ENCODE measurements at regions not wholly inside any gene's neighbourhood (a gene's known extent, or its start where the extent isn't known, plus 50 kb on each side); places are given as distances from the start of the nearest gene placed in this dataset.

GRCh38 chr9:134515026-134515821 is 126.4 kb upstream of the COL5A1 start:
- H3K4me1 Mint-ChIP-seq (ENCODE audit: unreplicated experiment): peaks cover 9% of the 10 kb centered on the region
- no peak for DNase-seq (ENCODE audit: extremely low spot score, unreplicated experiment)
- H3K27ac Mint-ChIP-seq: no peak overlapping the region
- peaks cover 3% of the 10 kb centered on the region for H3K27me3 Mint-ChIP-seq
- H3K9me3 Mint-ChIP-seq: peaks cover 4% of the 10 kb centered on the region
- no peak overlapping the region for H3K4me3 Mint-ChIP-seq
- peaks cover 6% of the 10 kb centered on the region for H3K36me3 Mint-ChIP-seq
- no peak for TF ChIP-seq CTCF (conservative IDR thresholded peaks at IDR 0.05)

GRCh38 chr9:134516464-134516863 is 125.1 kb upstream of the COL5A1 start:
- H3K9me3 Mint-ChIP-seq: peaks cover 4% of the 10 kb centered on the region
- peaks cover 3% of the 10 kb centered on the region for H3K27me3 Mint-ChIP-seq
- DNase-seq (ENCODE audit: extremely low spot score, unreplicated experiment): no peak
- no peak overlapping the region for H3K27ac Mint-ChIP-seq
- H3K4me3 Mint-ChIP-seq: no peak overlapping the region
- peaks cover 6% of the 10 kb centered on the region for H3K36me3 Mint-ChIP-seq
- H3K4me1 Mint-ChIP-seq (ENCODE audit: unreplicated experiment): peaks cover 9% of the 10 kb centered on the region
- no peak for TF ChIP-seq CTCF (conservative IDR thresholded peaks at IDR 0.05)

GRCh38 chr9:134517069-134517680 is 124.4 kb upstream of the COL5A1 start:
- no peak for TF ChIP-seq CTCF (conservative IDR thresholded peaks at IDR 0.05)
- no peak overlapping the region for H3K27ac Mint-ChIP-seq
- peaks cover 6% of the 10 kb centered on the region for H3K36me3 Mint-ChIP-seq
- H3K9me3 Mint-ChIP-seq: peaks cover 4% of the 10 kb centered on the region
- peak; percentile 67 for DNase-seq (ENCODE audit: extremely low spot score, unreplicated experiment)
- H3K4me1 Mint-ChIP-seq (ENCODE audit: unreplicated experiment): peaks cover 9% of the 10 kb centered on the region
- no peak overlapping the region for H3K4me3 Mint-ChIP-seq
- H3K27me3 Mint-ChIP-seq: peaks cover 3% of the 10 kb centered on the region

- no peak for DNase-seq (ENCODE audit: extremely low spot score, unreplicated experiment)
- Mint-ChIP-seq H3K9me3 (peaks cover 4% of the 10 kb centered on the region), H3K4me1 (ENCODE audit: unreplicated experiment) (peaks cover 9% of the 10 kb centered on the region), H3K27me3 (no peaks in the 10 kb centered on the region), H3K27ac (no peak overlapping the region), H3K36me3 (peaks cover 6% of the 10 kb centered on the region), H3K4me3 (no peak overlapping the region)
- no peak for TF ChIP-seq CTCF (conservative IDR thresholded peaks at IDR 0.05)
Observed at GRCh38 chr9:134518004-134518606, 123.5 kb upstream of the COL5A1 start.

GRCh38 chr9:134519375-134520070 is 122.1 kb upstream of the COL5A1 start:
- peaks cover 3% of the 10 kb centered on the region for H3K36me3 Mint-ChIP-seq
- no peak for TF ChIP-seq CTCF (conservative IDR thresholded peaks at IDR 0.05)
- H3K27ac Mint-ChIP-seq: no peak overlapping the region
- peaks cover 9% of the 10 kb centered on the region for H3K4me1 Mint-ChIP-seq (ENCODE audit: unreplicated experiment)
- no peak for DNase-seq (ENCODE audit: extremely low spot score, unreplicated experiment)
- H3K27me3 Mint-ChIP-seq: peaks cover 3% of the 10 kb centered on the region
- no peaks in the 10 kb centered on the region for H3K9me3 Mint-ChIP-seq
- no peak overlapping the region for H3K4me3 Mint-ChIP-seq
